Panc1 (cell line): ENCODE measurements at regions not wholly inside any gene's neighbourhood (a gene's known extent, or its start where the extent isn't known, plus 50 kb on each side); places are given as distances from the start of the nearest gene placed in this dataset.

Experiments
- ATAC-seq: fragments of 200-7000 bp; cut with Tn5 transposase; 2 replicates; pipeline ENCODE4 v1.9.1; 2020; ENCODE audit warnings: mild to moderate bottlenecking, moderate library complexity
- BruUV-seq: library from RNA; stranded (reverse); fragments of 400-500 nt; replicated peaks from 2 replicates; lab custom pipeline; 2021; lab: Mats Ljungman, UMichigan
- CTCF ChIA-PET: fragments of 300-600 bp; sonication (Branson Sonifier 250); formaldehyde crosslinking; loops from one replicate; lab custom pipeline; 2022; ENCODE audit warnings: antibody characterized with exemption; lab: Charles Lee
- POLR2A ChIA-PET: fragments of 300-600 bp; sonication (Branson Sonifier 250); formaldehyde crosslinking; loops from one replicate; lab custom pipeline; 2022; ENCODE audit warnings: antibody characterized with exemption; lab: Charles Lee
- DNase-seq: peaks from one replicate; pipeline ENCODE4 v3.0.0-alpha.2; 2010; ENCODE audit warnings: low read depth, low spot score
- H3K27ac ChIP-seq: 2 replicates; pipeline ENCODE4 v1.5.1; 2011; ENCODE audit warnings: mild to moderate bottlenecking, low read length, inconsistent platforms
- H3K27me3 ChIP-seq: fragments of 200-500 bp; sonication (Bioruptor generic); 2 replicates; pipeline ENCODE4 v1.6.0; 2014; ENCODE audit warnings: low read length, inconsistent platforms; ENCODE audit not compliant: control insufficient read depth, insufficient read depth
- H3K36me3 ChIP-seq: fragments of 200-500 bp; sonication (Bioruptor generic); 2 replicates; pipeline ENCODE4 v1.5.1; 2014; ENCODE audit warnings: inconsistent platforms, mild to moderate bottlenecking, low read length, moderate library complexity; ENCODE audit not compliant: control insufficient read depth, insufficient read depth
- H3K4me1 ChIP-seq: 2 replicates; pipeline ENCODE4 v1.5.1; 2011; ENCODE audit warnings: inconsistent platforms, mild to moderate bottlenecking, low read length, moderate library complexity; ENCODE audit not compliant: control insufficient read depth, insufficient read depth
- H3K4me3 ChIP-seq, 2 experiments: 2 replicates each; pipeline ENCODE4 v1.5.1; 2011 to 2012; ENCODE audit warnings: low read depth in 2 of 2, low read length in 2 of 2, mild to moderate bottlenecking in 2 of 2, inconsistent platforms in 1 of 2, moderate library complexity in 1 of 2
- H3K9me3 ChIP-seq: fragments of 200-500 bp; sonication (Bioruptor generic); 2 replicates; pipeline ENCODE4 v1.5.1; 2014; ENCODE audit warnings: low read depth, mild to moderate bottlenecking, inconsistent platforms, low read length, moderate library complexity; ENCODE audit not compliant: control insufficient read depth, insufficient read depth
- CTCF ChIP-seq: fragments of 450-650 bp; IDR thresholded peaks from 2 replicates; pipeline ENCODE4 v1.5.1; 2017; ENCODE audit warnings: mild to moderate bottlenecking
- POLR2AphosphoS5 ChIP-seq: IDR thresholded peaks from 2 replicates; pipeline ENCODE4 v1.6.1; 2012; ENCODE audit warnings: mild to moderate bottlenecking, low read depth, low read length, moderate library complexity
- SIN3A ChIP-seq: IDR thresholded peaks from 2 replicates; pipeline ENCODE4 v1.6.1; 2012; ENCODE audit warnings: low read depth, mild to moderate bottlenecking, low read length, moderate library complexity, borderline replicate concordance; ENCODE audit not compliant: insufficient read depth
- TCF7L2 ChIP-seq: IDR thresholded peaks from 2 replicates; pipeline ENCODE4 v1.6.1; 2011; ENCODE audit warnings: mild to moderate bottlenecking, low read depth, low read length, inconsistent platforms
- in situ Hi-C: cut with HindIII; loops from 2 replicates; pipeline ENCODE4 v1.10.0; 2016; ENCODE audit warnings: low sequenced_read_pairs, low pct_unique_long_range_greater_than_20kb
- intact Hi-C: fragments of 100-400 bp; cut with micrococcal nuclease; formaldehyde crosslinking; loops from one replicate; pipeline ENCODE4 v1.10.0; 2022; ENCODE audit not compliant: unreplicated experiment
- TF ChIP-seq, protein P1 (sequence below), 2 experiments: IDR thresholded peaks; 2 replicates each; pipeline ENCODE4 v1.6.1; 2011 to 2012; ENCODE audit warnings: low read depth in 2 of 2, control low read depth in 1 of 2, low read length in 1 of 2, mild to moderate bottlenecking in 1 of 2, moderate library complexity in 1 of 2; ENCODE audit not compliant: insufficient read depth in 1 of 2

DNA sequence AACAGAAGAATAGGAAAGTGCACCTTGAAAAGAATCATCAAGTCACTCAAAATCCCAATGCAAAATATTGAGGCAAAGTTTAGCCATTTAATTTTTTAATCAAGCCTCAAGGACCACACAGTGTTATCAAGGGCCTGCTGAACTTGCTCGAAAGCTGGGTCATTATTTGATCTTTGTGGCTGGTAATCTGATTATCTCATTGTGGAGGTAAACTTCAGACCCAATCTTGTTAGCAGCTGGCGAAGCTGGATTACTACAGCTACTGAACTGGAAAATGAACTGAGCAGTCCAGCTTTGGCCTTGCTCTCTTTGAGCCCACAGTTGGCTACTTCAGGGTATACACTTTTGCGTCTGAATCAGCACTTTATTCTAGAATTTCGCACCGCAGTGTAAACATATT, 94.4 kb downstream of the BARHL2 start:
- TF ChIP-seq CTCF (no peak), SIN3A (no peak), TCF7L2 (no peak), POLR2AphosphoS5 (no peak)
- TF ChIP-seq, protein P1, sequence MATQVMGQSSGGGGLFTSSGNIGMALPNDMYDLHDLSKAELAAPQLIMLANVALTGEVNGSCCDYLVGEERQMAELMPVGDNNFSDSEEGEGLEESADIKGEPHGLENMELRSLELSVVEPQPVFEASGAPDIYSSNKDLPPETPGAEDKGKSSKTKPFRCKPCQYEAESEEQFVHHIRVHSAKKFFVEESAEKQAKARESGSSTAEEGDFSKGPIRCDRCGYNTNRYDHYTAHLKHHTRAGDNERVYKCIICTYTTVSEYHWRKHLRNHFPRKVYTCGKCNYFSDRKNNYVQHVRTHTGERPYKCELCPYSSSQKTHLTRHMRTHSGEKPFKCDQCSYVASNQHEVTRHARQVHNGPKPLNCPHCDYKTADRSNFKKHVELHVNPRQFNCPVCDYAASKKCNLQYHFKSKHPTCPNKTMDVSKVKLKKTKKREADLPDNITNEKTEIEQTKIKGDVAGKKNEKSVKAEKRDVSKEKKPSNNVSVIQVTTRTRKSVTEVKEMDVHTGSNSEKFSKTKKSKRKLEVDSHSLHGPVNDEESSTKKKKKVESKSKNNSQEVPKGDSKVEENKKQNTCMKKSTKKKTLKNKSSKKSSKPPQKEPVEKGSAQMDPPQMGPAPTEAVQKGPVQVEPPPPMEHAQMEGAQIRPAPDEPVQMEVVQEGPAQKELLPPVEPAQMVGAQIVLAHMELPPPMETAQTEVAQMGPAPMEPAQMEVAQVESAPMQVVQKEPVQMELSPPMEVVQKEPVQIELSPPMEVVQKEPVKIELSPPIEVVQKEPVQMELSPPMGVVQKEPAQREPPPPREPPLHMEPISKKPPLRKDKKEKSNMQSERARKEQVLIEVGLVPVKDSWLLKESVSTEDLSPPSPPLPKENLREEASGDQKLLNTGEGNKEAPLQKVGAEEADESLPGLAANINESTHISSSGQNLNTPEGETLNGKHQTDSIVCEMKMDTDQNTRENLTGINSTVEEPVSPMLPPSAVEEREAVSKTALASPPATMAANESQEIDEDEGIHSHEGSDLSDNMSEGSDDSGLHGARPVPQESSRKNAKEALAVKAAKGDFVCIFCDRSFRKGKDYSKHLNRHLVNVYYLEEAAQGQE (IDR thresholded peaks at IDR 0.05; ENCODE audit: insufficient read depth in 1 of 2, low read depth in 2 of 2, low read length in 1 of 2), result no peak
- POLR2A ChIA-PET, result no interaction called here
- BruUV-seq, result no TSS peak
- Histone ChIP-seq H3K36me3 (no peaks in the 10 kb centered on the region), H3K9me3 (no peaks in the 10 kb centered on the region), H3K27ac (no peak overlapping the region), H3K27me3 (0 out of 2 replicates have a peak, but pooled peaks cover 4% of the 10 kb centered on the region), H3K4me3 (no peak overlapping the region), H3K4me1 (no peaks in the 10 kb centered on the region)
- CTCF ChIA-PET, result interaction anchor here (0.5 kb wide), 1 partner anchor 633 kb away, joined by 3 read pairs; no protein-coding TSS in a partner anchor
- DNase-seq, result no peak
- ATAC-seq, result no peak
- intact Hi-C loops, result no loop called here
- in situ Hi-C loops, result no loop called here

DNA sequence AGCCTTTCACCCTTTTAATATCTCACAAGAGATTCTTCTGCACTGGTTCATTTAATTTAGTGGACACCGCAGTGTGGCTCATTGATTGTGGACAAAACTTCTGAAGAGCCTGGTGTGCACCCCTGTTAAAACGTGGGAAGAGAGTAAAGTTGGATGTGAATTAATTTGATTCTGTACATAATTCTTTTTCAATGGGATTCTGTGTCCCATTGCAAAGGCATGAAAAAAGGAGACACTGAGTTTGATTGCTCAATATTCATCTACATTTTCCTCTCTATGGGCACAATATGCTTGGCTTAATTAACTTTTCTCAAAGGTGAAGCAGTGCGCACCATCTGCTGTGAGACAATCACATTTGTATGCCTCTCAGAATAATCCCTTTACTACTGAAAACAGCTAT, 95.1 kb downstream of the BARHL2 start:
- DNase-seq (no peak), ATAC-seq (no peak)
- TF ChIP-seq CTCF (no peak), SIN3A (no peak)
- Histone ChIP-seq H3K4me1 (no peaks in the 10 kb centered on the region), H3K9me3 (no peaks in the 10 kb centered on the region), H3K36me3 (no peaks in the 10 kb centered on the region), H3K27me3 (0 out of 2 replicates have a peak, but pooled peaks cover 4% of the 10 kb centered on the region), H3K4me3 (no peak overlapping the region), H3K27ac (no peak overlapping the region)
- POLR2A ChIA-PET, result no interaction called here
- in situ Hi-C loops, result no loop called here
- BruUV-seq, result no TSS peak
- intact Hi-C loops, result no loop called here
- CTCF ChIA-PET, result no interaction called here
